Panc1 (cell line): ENCODE measurements at regions not wholly inside any gene's neighbourhood (a gene's known extent, or its start where the extent isn't known, plus 50 kb on each side); places are given as distances from the start of the nearest gene placed in this dataset.

Experiments used
- ATAC-seq: fragments of 200-7000 bp; cut with Tn5 transposase; 2 replicates; pipeline ENCODE4 v1.9.1; 2020; ENCODE audit warnings: mild to moderate bottlenecking, moderate library complexity
- BruUV-seq: library from RNA; stranded (reverse); fragments of 400-500 nt; replicated peaks from 2 replicates; lab custom pipeline; 2021; lab: Mats Ljungman, UMichigan
- CTCF ChIA-PET: fragments of 300-600 bp; sonication (Branson Sonifier 250); formaldehyde crosslinking; loops from one replicate; lab custom pipeline; 2022; ENCODE audit warnings: antibody characterized with exemption; lab: Charles Lee
- POLR2A ChIA-PET: fragments of 300-600 bp; sonication (Branson Sonifier 250); formaldehyde crosslinking; loops from one replicate; lab custom pipeline; 2022; ENCODE audit warnings: antibody characterized with exemption; lab: Charles Lee
- DNase-seq: peaks from one replicate; pipeline ENCODE4 v3.0.0-alpha.2; 2010; ENCODE audit warnings: low read depth, low spot score
- H3K27ac ChIP-seq: 2 replicates; pipeline ENCODE4 v1.5.1; 2011; ENCODE audit warnings: mild to moderate bottlenecking, low read length, inconsistent platforms
- H3K27me3 ChIP-seq: fragments of 200-500 bp; sonication (Bioruptor generic); 2 replicates; pipeline ENCODE4 v1.6.0; 2014; ENCODE audit warnings: low read length, inconsistent platforms; ENCODE audit not compliant: control insufficient read depth, insufficient read depth
- H3K36me3 ChIP-seq: fragments of 200-500 bp; sonication (Bioruptor generic); 2 replicates; pipeline ENCODE4 v1.5.1; 2014; ENCODE audit warnings: inconsistent platforms, mild to moderate bottlenecking, low read length, moderate library complexity; ENCODE audit not compliant: control insufficient read depth, insufficient read depth
- H3K4me1 ChIP-seq: 2 replicates; pipeline ENCODE4 v1.5.1; 2011; ENCODE audit warnings: inconsistent platforms, mild to moderate bottlenecking, low read length, moderate library complexity; ENCODE audit not compliant: control insufficient read depth, insufficient read depth
- H3K4me3 ChIP-seq, 2 experiments: 2 replicates each; pipeline ENCODE4 v1.5.1; 2011 to 2012; ENCODE audit warnings: low read depth in 2 of 2, low read length in 2 of 2, mild to moderate bottlenecking in 2 of 2, inconsistent platforms in 1 of 2, moderate library complexity in 1 of 2
- H3K9me3 ChIP-seq: fragments of 200-500 bp; sonication (Bioruptor generic); 2 replicates; pipeline ENCODE4 v1.5.1; 2014; ENCODE audit warnings: low read depth, mild to moderate bottlenecking, inconsistent platforms, low read length, moderate library complexity; ENCODE audit not compliant: control insufficient read depth, insufficient read depth
- CTCF ChIP-seq: fragments of 450-650 bp; IDR thresholded peaks from 2 replicates; pipeline ENCODE4 v1.5.1; 2017; ENCODE audit warnings: mild to moderate bottlenecking
- POLR2AphosphoS5 ChIP-seq: IDR thresholded peaks from 2 replicates; pipeline ENCODE4 v1.6.1; 2012; ENCODE audit warnings: mild to moderate bottlenecking, low read depth, low read length, moderate library complexity
- REST ChIP-seq, 2 experiments: IDR thresholded peaks; 2 replicates each; pipeline ENCODE4 v1.6.1; 2011 to 2012; ENCODE audit warnings: low read depth in 2 of 2, control low read depth in 1 of 2, low read length in 1 of 2, mild to moderate bottlenecking in 1 of 2, moderate library complexity in 1 of 2; ENCODE audit not compliant: insufficient read depth in 1 of 2
- SIN3A ChIP-seq: IDR thresholded peaks from 2 replicates; pipeline ENCODE4 v1.6.1; 2012; ENCODE audit warnings: low read depth, mild to moderate bottlenecking, low read length, moderate library complexity, borderline replicate concordance; ENCODE audit not compliant: insufficient read depth
- TCF7L2 ChIP-seq: IDR thresholded peaks from 2 replicates; pipeline ENCODE4 v1.6.1; 2011; ENCODE audit warnings: mild to moderate bottlenecking, low read depth, low read length, inconsistent platforms
- in situ Hi-C: cut with HindIII; loops from 2 replicates; pipeline ENCODE4 v1.10.0; 2016; ENCODE audit warnings: low sequenced_read_pairs, low pct_unique_long_range_greater_than_20kb
- intact Hi-C: fragments of 100-400 bp; cut with micrococcal nuclease; formaldehyde crosslinking; loops from one replicate; pipeline ENCODE4 v1.10.0; 2022; ENCODE audit not compliant: unreplicated experiment

GRCh38 chr4:89576246-89576645 is 260.7 kb downstream of the SNCA start:
- no peak for TF ChIP-seq CTCF
- ATAC-seq, result no peak

GRCh38 chr4:89575840-89576239 is 261.1 kb downstream of the SNCA start:
- ChIA-PET POLR2A (no interaction called here), CTCF (no interaction called here)
- Histone ChIP-seq H3K4me1 (no peaks in the 10 kb centered on the region), H3K9me3 (no peaks in the 10 kb centered on the region), H3K27me3 (no peaks in the 10 kb centered on the region), H3K4me3 (no peak overlapping the region), H3K36me3 (no peaks in the 10 kb centered on the region), H3K27ac (no peak overlapping the region)
- in situ Hi-C loops, result no loop called here
- no peak for ATAC-seq
- TF ChIP-seq CTCF (no peak), SIN3A (no peak), REST (IDR thresholded peaks at IDR 0.05; ENCODE audit: insufficient read depth in 1 of 2, low read depth in 2 of 2, low read length in 1 of 2) (no peak), POLR2AphosphoS5 (no peak), TCF7L2 (no peak)
- DNase-seq, result no peak
- no TSS peak for BruUV-seq
- intact Hi-C loops, result no loop called here

More at GRCh38 chr4:89576246-89576645, 260.7 kb downstream of the SNCA start:
- ChIA-PET CTCF (no interaction called here), POLR2A (no interaction called here)
- in situ Hi-C loops, result no loop called here
- Histone ChIP-seq H3K36me3 (no peaks in the 10 kb centered on the region), H3K27ac (no peak overlapping the region), H3K4me1 (no peaks in the 10 kb centered on the region), H3K9me3 (no peaks in the 10 kb centered on the region), H3K27me3 (no peaks in the 10 kb centered on the region), H3K4me3 (no peak overlapping the region)
- no peak for DNase-seq
- intact Hi-C loops, result no loop called here
- BruUV-seq, result no TSS peak

GRCh38 chr4:89574176-89574575 is 262.8 kb downstream of the SNCA start:
- H3K36me3 ChIP-seq, result no peaks in the 10 kb centered on the region
- intact Hi-C loops (no loop called here), in situ Hi-C loops (no loop called here)
- H3K9me3 ChIP-seq, result no peaks in the 10 kb centered on the region
- ATAC-seq (no peak), DNase-seq (no peak)
- no peaks in the 10 kb centered on the region for H3K4me1 ChIP-seq
- no peaks in the 10 kb centered on the region for H3K27me3 ChIP-seq
- no peak overlapping the region for H3K27ac ChIP-seq
- TF ChIP-seq SIN3A (no peak), CTCF (no peak), TCF7L2 (no peak), REST (IDR thresholded peaks at IDR 0.05; ENCODE audit: insufficient read depth in 1 of 2, low read depth in 2 of 2, low read length in 1 of 2) (no peak), POLR2AphosphoS5 (no peak)
- no TSS peak for BruUV-seq
- H3K4me3 ChIP-seq, result no peak overlapping the region
- ChIA-PET CTCF (no interaction called here), POLR2A (no interaction called here)
